Activated CD8-positive, alpha-beta memory T cell treated with anti-CD3 and anti-CD28 coated beads for 36 hours (primary cell): ENCODE measurements at regions not wholly inside any gene's neighbourhood (a gene's known extent, or its start where the extent isn't known, plus 50 kb on each side); places are given as distances from the start of the nearest gene placed in this dataset.

ENCODE experiments used
- CTCF ChIA-PET: fragments of 350-600 bp; sonication (Branson Sonifier 250); formaldehyde crosslinking; loops from one replicate; lab custom pipeline; 2021; ENCODE audit warnings: antibody characterized with exemption; lab: Charles Lee
- POLR2A ChIA-PET: fragments of 350-600 bp; sonication (Branson Sonifier 250); formaldehyde crosslinking; loops from one replicate; lab custom pipeline; 2021; ENCODE audit warnings: antibody characterized with exemption; lab: Charles Lee

DNA sequence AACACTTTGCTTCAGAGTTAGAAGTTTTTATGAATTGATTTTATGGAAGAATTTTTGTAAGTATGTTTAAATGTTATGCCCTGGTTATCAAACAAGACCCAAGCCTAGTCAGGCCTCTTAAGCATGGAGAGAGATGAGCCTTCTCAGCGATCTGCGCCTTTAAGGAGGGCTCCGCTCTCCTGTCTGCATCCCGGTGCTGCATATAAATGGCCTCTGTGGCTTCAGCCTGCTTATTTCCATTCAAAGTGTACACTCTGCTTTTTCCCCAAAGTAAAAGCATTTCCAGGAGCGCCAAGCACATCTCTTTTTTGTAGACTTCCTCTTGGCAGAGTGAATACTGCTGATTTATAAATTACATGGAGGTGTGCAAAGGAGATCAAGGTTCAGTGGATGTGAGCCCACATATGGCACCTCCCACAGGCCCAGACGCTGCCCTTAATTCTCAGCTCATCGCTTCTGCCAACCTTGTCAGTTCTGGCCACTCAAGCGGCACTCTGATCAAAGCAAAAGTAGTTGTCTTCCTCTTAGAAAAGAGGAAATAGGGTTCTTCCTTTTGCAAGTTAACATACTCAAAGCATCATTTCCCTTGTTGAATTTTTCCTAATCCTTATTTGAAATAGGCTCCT, 70.0 kb upstream of the SFMBT2 start:
- CTCF ChIA-PET = no interaction called here
- POLR2A ChIA-PET = no interaction called here

DNA sequence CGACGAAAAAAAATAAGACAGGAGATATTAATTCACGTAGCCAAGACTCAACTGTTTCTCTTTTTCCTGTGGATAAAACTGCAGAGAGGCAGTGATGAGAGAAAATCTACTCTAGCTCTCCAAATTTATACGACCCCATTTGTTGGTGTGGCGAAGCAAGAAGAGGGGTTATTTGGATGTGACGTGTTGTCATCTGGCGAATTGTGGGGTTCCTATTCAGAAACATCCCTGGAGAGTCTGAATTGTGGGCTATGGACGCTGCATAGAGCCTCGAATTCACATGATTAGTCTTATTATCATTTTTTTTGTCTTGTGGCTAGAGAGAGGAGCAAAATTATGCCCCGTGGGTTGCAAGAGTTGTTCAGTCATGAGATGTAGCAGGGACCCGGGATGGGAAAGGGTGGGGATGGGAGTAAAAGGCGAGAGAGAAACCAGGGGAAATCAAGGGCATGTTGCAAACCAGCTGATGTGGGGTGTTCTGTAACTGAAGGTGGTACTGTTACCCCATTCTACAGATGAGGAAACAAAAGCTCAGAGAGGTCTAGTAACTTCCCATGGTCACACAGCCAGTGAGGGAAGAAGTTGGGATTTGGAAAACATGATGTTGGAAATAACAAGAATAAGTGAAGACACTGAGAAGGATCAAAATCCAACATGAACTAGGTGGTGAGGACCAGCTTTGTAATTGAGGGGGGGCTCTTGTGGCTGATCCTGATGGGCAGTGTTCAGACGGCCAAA, 69.2 kb upstream of the SFMBT2 start:
- CTCF ChIA-PET = no interaction called here
- POLR2A ChIA-PET = no interaction called here

DNA sequence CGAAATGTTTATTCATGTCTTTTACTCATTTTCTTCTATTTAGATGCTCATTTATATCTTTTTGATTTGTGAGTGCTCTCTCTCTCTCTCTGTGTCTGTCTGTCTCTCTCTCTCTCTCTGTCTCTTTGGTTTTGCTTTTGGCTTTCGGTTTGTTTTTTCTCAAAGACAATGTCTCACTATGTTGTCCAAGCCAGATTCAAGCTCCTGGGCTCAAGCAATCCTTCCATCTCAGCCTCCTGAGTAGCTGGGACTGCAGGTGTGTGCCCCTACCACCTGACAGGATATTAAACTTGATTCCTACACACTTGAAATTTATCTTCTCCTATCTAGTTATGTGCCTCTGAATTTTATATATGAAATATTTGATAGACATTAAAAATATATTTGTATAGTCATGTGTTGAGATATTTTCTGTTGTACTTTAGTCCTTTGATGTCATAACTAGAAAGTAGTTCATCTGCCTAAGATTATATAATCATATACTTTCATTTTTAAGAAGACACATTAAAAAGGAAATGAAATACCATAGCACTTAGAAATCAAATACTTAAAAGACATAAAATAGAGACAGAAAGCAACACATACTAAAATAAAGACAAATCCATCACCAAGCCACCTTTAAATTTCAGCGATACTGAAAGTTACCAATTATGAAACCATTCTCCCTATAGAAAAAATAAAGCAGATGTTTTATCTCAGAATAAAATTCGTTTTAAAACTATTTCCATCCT, 68.1 kb upstream of the SFMBT2 start:
- CTCF ChIA-PET = no interaction called here
- POLR2A ChIA-PET = no interaction called here

DNA sequence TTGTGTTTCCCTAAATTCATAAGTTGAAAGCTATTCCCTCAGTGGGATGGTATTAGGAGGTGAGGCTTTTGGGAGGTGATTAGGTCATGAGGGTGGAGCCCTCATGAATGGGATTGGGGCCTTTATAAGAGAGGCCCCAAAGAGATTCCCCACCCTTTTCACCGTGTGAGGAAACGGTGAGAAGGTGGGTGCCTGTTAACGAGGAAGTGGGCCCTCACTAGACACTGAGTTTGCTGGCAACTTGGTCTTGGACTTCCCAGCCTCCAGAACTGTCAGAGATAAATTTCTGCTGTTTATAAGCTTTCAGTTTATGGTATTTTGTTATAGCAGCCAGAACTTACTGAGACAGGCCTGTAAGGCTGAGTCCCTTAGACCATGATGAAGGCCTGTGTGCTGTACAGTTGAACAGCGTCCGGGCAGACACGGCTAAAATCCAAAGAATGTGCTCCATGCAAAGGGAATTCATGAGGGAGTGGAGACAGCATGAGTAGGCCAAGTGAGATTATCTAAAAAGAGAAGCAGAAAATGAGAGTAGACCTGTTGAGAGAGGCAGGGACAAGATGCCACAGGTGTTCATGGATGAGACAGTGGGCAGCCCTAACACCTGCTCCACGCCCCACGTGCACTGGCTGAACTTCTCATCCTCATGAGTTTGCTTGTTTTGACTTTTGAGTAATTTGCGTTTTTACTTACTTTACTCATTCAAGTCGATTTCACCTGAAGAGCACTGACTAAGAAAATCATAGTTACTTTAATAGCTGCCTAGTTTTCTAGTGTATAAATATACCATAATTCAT, 66.9 kb upstream of the SFMBT2 start:
- CTCF ChIA-PET = no interaction called here
- POLR2A ChIA-PET = no interaction called here

DNA sequence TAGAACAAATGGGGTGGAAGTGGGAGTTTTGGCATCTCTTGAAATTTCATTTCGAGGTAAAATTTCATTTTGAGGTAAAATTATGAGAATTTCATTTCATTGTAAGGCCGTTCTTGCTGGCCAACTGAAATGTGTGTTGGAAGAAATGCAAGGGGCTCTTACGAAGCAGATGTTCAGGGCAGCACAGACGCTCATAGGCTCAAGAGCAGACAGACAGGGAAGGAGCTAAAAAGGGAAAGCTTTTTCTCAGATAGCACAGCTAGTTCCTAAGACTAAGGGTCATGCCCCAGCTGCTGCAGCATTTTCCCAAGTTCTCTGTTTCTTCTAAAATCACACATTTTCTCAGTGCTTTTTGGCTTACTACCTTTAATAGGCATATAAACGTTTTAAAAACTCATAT, 65.1 kb upstream of the SFMBT2 start:
- POLR2A ChIA-PET = no interaction called here
- CTCF ChIA-PET = no interaction called here

DNA sequence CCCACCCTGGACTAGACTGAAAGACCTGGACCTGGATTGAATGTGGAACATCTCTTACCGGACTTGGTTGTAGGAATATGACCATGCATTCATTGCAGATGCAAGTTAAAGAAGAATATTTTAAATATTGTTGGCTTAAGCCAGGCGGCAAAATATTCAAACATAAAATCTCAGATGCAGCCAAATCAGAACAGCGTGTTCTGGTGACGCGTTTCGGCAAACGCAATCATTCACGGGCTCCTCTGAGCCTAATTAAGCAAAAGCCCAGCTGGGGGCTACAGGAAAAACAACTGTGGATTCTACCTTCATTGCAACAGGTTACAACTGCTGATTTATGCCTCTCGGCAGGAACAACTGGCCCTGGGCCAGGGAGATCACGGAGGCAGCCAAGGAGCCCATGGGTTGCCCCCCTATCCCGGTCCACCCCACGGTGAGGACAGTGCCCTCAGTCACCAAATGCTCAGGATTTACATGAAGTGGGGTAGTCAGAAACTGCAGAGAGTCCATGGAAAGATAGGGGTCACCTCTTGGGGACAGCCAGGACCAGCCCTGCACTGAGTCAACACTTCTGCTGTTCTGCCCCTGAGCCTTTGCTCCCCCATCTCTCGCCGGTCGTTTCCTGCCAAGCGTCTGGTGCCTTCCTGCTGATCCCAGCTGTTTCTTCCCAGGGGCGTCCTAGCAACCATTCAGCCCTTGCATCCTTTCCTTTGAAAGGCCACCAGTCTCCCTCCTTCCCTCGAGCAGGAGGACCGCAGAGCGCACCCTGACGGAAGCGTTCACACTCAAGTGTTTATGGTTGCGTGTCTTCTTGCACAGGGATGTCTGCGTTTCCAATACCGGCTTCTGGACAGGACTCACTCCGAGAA, 64.4 kb upstream of the SFMBT2 start:
- ChIA-PET CTCF (no interaction called here), POLR2A (no interaction called here)

DNA sequence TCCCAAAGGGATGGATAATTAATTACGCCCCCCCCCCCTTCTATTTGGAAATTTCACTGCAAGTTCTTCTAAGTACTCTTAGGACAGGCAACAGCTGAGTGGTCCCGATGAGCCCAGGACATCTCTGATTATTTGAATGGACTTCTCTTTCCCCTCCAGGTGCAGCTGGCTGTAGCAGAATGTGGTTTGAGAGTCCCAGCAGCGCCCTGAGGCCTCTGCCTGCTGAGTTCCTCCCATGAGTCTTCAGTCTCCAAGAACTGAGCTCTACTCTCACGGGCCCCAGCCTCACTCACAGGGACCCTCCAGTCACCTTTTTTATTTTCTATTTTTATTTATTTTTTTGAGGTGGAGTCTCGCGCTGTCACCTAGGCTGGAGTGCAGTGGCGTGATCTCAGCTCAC, 63.6 kb upstream of the SFMBT2 start:
- ChIA-PET POLR2A (no interaction called here), CTCF (no interaction called here)

DNA sequence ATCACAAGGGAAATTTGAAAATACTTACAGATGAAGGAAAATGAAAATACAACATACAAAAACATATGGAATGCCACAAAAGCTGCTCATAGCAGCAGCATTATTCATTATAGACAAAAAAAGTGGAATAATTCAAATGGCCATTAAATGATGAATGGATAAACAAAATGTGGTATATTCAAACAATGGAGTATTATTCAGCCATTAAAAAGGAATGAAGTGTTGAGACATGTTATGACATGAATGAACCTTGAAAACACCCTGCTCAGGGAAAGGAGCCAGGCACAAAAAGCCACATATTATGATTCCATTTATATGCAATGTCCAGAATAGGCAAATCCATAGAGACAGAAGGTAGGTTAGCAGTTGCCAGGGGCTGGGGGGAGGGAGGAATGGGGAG, 62.6 kb upstream of the SFMBT2 start:
- POLR2A ChIA-PET = no interaction called here

DNA sequence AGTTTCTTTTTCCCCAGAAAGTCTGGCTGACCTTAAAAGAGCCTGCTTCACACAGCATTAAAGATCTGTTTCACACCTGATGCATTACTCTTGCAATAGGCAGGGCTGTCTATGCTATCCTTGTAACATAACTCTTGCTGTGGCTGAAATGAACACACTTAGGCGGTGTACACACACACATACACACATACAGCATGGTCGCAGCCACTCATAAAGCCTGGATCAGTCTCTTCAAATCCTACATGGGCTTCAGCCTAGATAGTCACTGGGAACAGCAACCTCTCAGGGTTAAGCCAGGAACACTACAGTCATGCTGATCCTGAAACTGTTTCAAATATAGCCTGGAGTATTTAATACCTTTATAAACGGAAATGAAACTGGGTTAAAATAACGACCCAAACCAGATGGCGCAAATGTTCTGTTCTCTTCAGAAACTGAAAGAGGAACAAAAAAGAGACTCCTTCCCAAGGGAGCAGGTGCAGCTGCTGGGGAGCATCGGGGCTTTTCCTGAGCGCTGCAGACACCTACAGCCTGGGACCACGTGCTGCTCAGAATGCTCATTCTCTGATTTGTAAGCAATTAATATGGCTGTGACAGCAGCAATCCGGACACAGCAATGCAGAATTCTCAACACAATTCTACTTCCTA, 61.0 kb upstream of the SFMBT2 start:
- CTCF ChIA-PET = interaction anchor here (0.8 kb wide), 1 partner anchor 54 kb away, joined by 3 read pairs; no protein-coding TSS in a partner anchor
- POLR2A ChIA-PET = interaction anchor here (0.8 to 1.0 kb wide), 2 partner anchors 12 to 29 kb away, joined by 3 read pairs; no protein-coding TSS in a partner anchor

More for the DNA sequence above, 62.6 kb upstream of the SFMBT2 start:
- CTCF ChIA-PET = no interaction called here

DNA sequence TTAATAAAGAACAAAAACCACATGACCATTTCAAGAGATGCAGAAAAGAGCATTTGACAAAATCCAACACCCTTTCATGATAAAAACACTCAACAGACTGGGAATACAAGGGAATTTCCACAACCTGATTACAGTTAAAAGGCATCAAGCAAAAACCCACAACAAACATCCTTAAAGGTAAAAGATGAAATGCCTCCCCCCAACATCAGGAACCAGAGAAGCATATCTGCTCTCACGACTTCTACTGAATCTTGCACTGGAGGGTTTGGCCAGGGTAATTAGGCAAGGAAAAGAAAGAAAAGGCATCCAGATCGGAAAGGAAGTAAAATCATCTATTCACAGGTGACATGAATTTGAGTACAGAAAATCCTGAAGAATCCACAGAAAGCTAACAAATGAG, 59.5 kb upstream of the SFMBT2 start:
- ChIA-PET CTCF (no interaction called here), POLR2A (no interaction called here)

DNA sequence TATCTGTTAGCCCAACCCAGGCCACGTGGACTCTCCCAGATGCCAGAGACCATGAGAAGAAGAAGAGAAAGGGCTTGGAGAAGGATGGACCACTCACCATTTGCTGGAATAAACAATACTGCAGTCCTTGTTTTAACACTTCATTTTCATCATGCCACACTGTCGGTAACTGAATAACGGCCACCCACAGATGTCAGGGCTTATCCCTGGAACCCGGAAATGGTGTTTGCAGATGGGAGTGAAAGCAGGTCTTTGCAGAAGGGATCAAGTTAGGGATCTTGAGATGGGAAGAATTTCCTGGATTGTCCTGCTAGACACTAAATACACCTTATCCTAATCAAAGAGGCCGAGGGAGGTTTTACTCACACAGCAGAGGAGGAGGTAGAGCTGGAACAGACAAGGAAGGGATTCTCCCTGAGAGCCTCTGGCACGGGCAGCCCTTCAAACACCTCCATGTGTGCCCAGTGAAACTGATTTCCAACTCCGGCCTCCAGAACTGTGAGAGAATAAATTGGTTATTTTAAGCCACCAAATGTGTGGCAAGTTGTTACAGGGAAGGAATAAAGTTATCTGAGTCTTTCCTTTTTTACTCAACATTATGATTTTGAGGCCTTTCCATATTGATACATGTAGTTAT, 56.3 kb upstream of the SFMBT2 start:
- CTCF ChIA-PET = no interaction called here

DNA sequence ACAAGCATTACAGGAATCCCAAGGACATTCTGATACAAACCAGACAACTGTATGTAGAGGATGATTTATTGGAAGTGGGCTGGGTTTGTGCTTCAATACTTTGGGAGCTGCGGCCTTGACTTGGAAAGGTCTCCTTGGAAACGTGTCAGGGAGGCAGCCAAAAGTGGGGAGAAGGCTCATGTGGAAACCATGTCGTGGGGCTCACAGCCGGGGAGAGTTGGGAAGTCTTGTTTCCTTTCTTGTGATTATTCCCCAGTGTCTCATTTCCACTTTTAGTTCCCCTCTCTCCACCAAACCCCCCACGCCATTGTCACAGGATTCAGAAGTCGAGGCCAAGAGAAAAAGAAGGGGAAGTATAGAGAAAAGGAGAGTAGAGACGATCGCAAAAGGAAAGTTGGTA, 53.9 kb upstream of the SFMBT2 start:
- POLR2A ChIA-PET = no interaction called here
- CTCF ChIA-PET = no interaction called here

More for the DNA sequence above, 56.3 kb upstream of the SFMBT2 start:
- POLR2A ChIA-PET = no interaction called here
